C4-2B (cell line): ENCODE measurements at regions not wholly inside any gene's neighbourhood (a gene's known extent, or its start where the extent isn't known, plus 50 kb on each side); places are given as distances from the start of the nearest gene placed in this dataset.
"Not testable (repeated sequence)": the region's sequence is repeated elsewhere in the genome, so short reads cannot be mapped to it uniquely, and the experiment has no call there.

ENCODE experiments used
- H3K27ac ChIP-seq: fragments of 450-650 bp; 2 replicates; pipeline ENCODE4 v1.5.1; 2017
- CTCF ChIP-seq: fragments of 450-650 bp; conservative IDR thresholded peaks from 2 replicates; pipeline ENCODE4 v1.5.1; 2017; ENCODE audit warnings: mild to moderate bottlenecking
- ZFX ChIP-seq: fragments of 450-650 bp; IDR thresholded peaks from 2 replicates; pipeline ENCODE4 v1.6.1; 2017

GRCh38 chrX:86946569-86946968, 571.0 kb upstream of the KLHL4 start:
- TF ChIP-seq CTCF (peak; percentile 79), ZFX (no peak)
- H3K27ac ChIP-seq = no peak overlapping the region

GRCh38 chrX:86964321-86964720, 553.3 kb upstream of the KLHL4 start:
- no peak overlapping the region for H3K27ac ChIP-seq
- TF ChIP-seq CTCF = no peak
- no peak for TF ChIP-seq ZFX

- no peak for TF ChIP-seq ZFX
- no peak for TF ChIP-seq CTCF
- H3K27ac ChIP-seq = no peak overlapping the region
Observed at GRCh38 chrX:86981326-86981879, 536.2 kb upstream of the KLHL4 start.

- H3K27ac ChIP-seq = not testable (repeated sequence)
Observed at GRCh38 chrX:86987351-86987750, 530.3 kb upstream of the KLHL4 start.

- TF ChIP-seq ZFX (no peak), CTCF (no peak)
- no peak overlapping the region for H3K27ac ChIP-seq
Observed at GRCh38 chrX:87003031-87003430, 514.6 kb upstream of the KLHL4 start.

- no peak overlapping the region for H3K27ac ChIP-seq
Observed at GRCh38 chrX:87005183-87005582, 512.4 kb upstream of the KLHL4 start.

GRCh38 chrX:87005885-87006284, 511.7 kb upstream of the KLHL4 start:
- no peak overlapping the region for H3K27ac ChIP-seq
- TF ChIP-seq CTCF = no peak
- TF ChIP-seq ZFX = no peak

More at GRCh38 chrX:87005183-87005582, 512.4 kb upstream of the KLHL4 start:
- TF ChIP-seq ZFX (no peak), CTCF (no peak)

GRCh38 chrX:87006561-87006960, 511.0 kb upstream of the KLHL4 start:
- TF ChIP-seq CTCF (no peak), ZFX (no peak)
- no peak overlapping the region for H3K27ac ChIP-seq
